Dedifferentiated amniotic fluid mesenchymal stem cell (primary cell): ENCODE measurements at regions not wholly inside any gene's neighbourhood (a gene's known extent, or its start where the extent isn't known, plus 50 kb on each side); places are given as distances from the start of the nearest gene placed in this dataset.
A peak's percentile ranks its signal among the peaks of the same experiment; 100 is the strongest.
"Not testable (repeated sequence)": the region's sequence is repeated elsewhere in the genome, so short reads cannot be mapped to it uniquely, and the experiment has no call there.

Source experiments
- DNase-seq: peaks from one replicate; pipeline ENCODE4 v3.0.0-alpha.2; 2016; ENCODE audit errors: extremely low spot score

DNA sequence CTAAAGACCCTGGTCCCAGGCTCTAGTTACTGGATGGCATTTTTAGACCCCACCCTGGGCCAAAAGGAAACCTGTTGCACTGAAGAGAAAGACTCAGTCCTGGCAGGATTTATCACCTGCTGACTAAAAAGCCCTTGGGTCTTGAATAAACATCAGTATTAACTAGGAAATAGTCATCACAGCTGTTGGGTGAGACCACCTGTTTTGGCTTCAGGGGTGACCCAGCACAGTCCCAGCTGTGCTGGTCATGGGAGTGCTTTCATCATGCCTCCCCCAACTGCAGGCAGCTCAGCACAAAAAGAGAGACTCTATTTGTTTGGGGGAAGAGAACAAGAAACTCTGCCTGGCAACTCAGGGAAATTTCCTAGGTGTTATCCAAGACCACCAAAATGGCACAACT, 903.2 kb downstream of the C4orf33 start:
- no peak for DNase-seq

DNA sequence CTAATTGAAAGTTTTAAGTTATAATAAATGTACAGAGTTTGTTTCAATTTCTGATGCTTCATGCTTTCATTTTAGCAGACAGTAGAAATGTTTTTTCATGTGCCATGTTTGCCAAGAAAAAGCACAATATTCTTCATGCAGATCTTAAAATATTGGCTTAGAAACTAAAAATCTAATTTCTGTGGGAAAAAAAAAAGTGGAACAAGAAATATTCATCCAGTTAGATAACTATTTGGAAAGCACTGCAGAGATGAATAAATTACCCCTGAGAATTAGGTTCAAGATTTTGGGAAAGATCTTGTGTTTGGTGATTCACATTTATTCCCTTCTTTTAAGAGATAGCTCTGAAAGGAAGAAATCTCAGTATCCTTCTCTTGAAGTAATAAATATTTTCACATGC, 912.5 kb downstream of the C4orf33 start:
- no peak for DNase-seq

DNA sequence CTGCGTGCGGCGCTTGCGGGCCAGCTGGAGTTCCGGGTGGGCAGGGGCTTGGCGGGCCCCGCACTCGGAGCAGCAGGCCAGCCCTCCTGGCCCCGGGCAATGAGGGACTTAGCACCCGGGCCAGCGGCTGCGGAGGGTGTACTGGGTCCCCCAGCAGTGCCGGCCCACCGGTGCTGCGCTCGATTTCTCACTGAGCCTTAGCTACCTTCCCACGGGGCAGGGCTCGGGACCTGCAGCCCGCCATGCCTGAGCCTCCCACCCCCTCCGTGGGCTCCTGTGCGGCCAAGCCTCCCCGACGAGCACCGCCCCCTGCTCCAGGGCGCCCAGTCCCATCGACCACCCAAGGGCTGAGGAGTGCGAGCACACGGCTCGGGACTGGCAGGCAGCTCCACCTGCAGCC, 916.9 kb downstream of the C4orf33 start:
- DNase-seq: not testable (repeated sequence)

DNA sequence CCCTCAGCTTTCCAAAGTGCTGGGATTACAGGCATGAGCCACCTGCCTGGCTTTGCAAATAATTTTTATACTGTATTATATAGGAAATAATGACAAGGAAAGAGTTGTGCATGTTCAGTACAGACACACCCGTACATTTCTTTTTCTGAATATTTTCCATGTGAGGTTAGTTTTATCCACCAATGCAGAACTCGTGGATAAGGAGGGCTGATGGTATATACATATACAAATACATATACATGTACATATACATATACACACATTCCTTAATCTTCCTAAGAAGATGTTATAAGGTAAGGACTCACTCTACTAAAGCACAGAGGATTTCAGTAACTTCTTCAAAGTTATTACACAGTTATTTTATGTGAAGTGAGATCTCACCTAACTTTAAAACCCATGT, 925.8 kb downstream of the C4orf33 start:
- no peak for DNase-seq

DNA sequence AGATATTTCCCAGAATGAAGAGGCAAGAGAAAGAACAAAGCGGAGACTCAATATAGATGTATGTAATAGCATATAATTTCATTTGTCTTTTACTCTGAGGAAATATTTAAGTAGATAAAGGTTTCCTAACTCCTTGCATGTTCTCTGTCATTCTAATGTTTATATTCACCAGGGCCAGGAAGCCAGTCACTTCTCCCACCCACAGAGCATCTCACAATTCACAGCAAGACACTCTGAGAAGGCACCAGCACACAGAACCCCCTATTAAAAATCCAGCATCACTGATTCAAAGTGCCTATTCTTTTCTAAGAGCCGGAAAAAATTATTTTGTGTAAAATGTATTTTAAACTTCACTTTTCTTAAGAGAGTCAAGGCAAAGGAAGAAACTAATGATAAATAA, 927.1 kb downstream of the C4orf33 start:
- no peak for DNase-seq

DNA sequence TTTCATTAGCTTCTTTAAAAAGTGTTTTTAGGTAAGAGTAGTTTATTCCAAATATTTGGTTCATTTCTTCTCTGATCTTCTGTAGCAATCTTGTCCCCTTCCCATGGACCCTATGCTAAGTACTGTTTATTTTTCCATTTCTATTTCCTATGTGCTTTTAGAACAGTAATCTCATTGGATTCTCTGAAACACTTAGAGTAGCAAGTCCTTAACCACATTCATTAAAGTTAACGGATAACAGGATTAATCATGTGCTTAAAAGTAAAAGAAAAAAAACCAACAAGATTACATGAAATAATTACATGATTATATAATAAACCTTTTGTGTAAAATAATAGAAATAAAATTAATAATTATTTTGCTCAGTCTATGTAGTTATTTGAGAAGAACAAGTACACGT, 929.7 kb downstream of the C4orf33 start:
- no peak for DNase-seq

DNA sequence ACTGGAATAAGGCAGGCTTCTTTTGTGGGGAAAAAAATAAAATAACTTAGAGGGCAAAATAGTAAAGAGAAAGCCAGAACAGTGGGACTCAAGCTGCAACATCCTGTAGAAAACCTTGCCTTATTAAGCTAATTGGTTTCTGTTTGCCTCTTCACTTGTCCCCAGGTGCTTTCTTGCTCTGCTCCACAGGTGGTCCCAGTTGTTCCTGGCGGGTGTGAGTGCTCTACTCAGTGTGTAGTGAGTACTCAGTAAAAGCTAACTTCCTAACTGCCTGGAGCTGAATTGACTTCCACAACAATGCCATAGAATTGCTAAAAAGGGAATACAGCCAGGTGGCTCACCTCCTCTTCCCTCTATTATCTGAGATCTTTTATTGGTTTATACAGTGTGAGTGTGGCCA, 930.2 kb downstream of the C4orf33 start:
- DNase-seq: no peak

DNA sequence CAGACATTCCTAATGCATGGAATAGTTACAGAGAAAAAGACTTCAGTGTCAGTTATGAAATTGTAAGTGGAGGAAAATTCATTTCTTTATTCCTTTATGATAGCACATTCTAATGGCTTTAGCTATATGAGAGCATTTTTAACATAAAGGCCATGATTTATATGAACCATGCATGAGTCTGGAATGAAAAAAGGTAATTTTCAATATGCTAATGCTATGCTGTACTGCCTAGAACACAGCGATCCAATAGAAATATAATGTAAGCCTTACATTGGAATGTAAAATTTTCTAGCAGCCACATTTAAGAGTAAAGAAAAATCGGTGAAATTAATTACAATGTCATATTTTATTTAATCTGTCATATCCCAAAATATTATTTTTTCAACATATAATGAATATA, 932.0 kb downstream of the C4orf33 start:
- DNase-seq: no peak

DNA sequence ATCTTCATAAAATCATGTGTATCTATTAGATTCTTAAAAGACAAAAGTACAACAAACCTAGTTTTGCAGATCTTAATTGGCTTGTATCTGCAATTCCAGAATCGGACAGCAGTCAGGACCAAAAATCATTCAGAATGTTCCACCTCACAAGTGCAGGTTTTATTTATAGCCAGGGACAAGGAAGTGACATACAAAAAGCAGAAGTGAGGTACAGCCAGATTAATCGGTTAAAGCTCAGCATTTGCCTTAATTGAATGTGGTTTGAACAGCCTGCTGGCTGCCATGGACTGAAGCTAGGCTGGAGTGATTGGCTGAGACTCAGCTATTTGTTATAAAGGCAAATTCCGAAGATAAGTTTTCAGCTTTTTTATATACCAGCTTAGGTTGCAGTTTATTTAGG, 932.6 kb downstream of the C4orf33 start:
- no peak for DNase-seq

DNA sequence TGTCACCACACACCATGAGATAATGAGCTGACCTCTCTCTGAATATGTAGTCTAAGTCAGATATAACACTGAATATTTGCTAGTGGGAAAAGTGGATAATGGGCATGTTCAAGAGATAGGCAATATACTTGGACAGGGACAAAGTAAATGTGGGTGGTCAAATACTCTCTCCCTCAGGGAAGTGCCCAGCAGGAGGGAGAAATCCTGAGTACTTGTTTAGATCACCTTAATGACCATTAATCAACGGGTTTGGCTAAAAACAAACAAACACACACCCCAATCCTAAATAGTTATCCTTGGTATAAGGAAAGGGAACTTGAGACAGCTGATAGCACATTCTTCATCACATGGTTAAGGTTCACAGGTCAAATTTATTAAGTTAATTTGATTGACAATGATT, 933.5 kb downstream of the C4orf33 start:
- no peak for DNase-seq

DNA sequence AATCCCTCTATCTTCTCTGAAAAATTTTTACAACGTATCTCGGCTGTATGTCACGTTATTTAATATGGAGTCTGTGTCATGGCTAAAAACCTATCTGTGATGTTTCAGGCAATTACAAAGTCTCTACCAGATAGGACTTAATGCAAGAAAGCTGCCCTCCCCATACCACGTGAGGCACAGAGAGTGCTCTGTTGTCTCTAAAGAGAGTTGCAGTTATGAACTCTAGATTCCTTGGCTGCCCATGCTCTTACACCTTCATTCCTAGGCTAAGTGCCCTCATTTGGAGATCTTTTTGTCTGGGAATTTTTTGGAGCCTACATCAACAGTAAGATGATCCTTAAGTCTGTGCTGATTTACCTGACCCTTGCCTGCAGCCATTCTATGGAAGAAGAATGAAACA, 935.9 kb downstream of the C4orf33 start:
- no peak for DNase-seq

DNA sequence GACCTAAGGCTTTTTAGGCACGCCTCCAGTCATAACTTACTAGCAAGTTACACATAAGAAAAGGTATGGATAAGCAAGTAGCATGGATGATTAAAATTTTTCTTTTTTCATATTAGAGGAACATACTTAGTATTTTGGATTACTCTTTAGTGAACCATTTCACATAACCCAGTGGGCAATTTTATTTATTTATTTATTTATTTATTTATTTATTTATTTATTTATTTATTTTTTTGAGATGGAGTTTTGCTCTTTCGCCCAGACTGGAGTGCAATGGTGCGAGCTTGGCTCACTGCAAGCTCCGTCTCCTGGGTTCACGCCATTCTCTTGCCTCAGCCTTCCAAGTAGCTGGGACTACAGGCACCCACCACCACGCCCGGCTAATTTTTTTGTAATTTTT, 937.7 kb downstream of the C4orf33 start:
- DNase-seq: not testable (repeated sequence)

DNA sequence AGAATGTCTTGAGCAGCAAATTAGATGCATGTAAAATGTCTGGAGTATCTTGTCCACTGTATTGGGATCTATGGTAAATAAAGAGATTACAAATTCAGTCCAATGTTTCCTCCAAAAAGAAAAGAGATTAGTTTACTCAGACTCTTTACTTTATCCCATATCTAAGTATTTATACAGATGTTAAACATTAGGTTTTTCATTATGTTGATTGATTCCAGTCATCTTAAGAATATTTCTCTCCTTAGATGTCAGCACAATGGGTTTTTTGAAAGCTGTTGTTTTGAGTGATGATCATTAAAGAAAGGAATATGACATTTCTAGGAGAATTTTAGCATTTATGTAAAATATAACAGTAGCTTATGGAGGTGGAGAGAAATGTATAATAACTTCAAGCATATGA, 938.9 kb downstream of the C4orf33 start:
- DNase-seq: no peak

DNA sequence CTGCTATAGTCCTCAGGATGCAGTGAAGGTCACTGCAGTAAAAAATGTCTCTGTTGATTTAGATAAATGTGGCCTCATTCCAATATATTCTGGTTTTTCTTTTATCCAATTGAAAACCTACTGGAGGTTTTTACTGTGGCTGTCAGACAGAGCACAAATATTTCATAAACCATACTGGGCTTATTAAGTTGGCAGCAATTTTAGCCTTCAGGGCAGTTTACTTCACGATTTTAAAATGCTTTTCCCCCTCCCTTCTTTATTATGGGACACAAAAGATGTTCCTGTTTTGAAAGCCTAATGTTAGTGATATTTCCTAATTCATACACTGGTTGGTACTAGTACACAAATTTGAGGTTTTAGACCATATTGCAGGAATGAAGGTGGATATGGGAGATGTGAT, 939.4 kb downstream of the C4orf33 start:
- peak; percentile 78 for DNase-seq

DNA sequence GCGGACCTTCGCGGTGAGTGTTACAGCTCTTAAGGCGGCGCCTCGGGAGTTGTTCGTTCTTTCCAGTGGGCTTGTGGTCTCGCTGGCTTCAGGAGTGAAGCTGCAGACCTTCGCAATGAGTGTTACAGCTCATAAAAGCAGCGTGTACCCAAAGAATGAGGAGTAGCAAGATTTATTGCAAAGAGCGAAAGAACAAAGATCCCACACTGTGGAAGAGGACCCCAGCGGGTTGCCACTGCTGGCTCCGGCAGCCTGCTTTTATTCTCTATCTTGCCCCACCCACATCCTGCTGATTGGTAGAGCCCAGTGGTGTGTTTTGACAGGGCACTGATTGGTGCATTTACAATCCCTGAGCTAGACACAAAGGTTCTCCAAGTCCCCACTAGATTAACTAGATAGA, 941.9 kb downstream of the C4orf33 start:
- not testable (repeated sequence) for DNase-seq

DNA sequence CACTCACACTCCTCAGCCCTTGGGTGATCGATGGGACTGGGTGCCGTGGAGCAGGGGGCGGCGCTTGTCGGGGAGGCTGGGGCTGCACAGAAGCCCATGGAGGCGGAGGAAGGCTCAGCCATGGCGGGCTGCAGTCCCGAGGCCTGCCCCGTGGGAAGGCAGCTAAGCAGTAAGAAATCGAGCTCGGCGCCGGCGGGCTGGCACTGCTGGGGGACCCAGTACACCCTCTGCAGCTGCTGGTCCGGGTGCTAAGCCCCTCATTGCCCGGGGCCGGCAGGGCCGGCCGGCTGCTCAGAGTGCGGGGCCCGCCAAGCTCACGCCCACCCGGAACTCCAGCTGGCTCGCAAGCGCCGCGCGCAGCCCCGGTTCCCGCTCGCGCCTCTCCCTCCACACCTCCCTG, 942.6 kb downstream of the C4orf33 start:
- not testable (repeated sequence) for DNase-seq

DNA sequence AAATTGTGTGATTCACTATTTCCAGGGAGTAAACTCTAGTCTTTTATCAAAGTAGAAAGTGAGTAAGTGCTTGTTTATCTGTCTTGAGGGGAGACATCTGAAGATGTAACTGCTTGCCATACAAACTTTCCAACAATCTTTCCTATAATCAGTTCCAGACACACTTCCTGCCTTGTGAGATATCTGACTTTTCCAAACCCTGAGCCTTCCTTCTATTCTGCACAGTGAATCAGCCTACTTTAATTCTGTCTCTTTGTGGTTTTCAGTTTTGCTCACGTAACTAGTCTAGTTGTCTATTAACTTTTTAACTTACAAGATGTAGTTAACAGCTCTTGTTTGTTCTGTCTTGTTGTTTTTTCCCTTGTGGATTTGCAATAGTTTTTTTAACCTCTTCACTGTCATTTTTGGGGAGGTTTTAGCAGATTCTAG, 947.8 kb downstream of the C4orf33 start:
- peak; percentile 20 for DNase-seq

DNA sequence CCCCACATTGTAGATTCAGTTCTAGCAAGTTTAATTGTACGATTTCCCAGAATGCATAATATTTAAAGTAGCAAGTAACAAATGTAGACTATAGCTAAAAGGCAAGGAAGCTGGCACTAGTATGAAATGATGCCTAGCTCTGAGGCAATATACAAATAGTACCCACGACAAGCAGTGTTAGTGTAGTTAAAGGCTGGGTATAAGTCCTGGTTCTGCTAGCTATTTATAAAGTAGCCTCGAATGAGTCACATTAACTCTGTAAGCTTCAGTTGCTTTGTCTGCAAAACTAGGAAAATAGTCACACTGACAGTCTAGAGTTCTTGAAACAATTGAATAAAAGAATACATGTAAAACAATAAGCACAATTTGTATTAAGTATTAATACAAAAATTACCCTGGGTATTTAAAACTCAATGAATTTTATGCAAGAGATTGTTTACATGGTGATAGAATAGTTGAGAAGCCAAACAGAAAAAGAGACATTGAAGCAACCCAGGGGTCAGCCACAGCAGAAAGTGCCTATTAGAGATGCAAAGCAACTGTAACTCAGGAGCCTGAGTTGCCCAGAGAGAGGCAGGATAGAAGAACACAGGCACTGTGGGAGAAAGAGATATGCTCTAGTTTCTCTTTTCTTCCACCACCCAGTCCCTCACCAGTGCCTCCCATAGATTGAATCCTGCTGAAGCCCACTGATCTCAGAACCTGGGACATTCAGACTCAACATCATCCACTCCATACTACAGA, 949.0 kb downstream of the C4orf33 start:
- no peak for DNase-seq

DNA sequence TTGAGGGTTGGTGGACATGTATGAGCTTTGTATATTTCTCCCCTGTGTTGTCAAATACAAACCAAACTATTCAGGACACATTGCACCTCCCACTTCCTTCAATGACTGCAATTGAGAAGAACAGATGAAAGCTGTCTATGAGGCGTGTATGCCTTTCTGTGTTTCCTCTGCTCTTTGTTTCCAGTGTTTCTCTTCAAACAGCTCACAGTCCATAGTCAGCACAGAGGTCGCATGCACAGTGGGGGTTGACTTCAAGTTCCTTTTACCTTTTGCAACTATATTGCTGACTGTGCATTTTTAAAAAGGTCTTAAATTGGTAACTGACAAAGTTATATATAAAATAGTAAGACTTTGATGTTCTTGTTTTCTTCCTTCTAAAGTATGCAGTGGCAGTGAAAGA, 957.8 kb downstream of the C4orf33 start:
- no peak for DNase-seq

DNA sequence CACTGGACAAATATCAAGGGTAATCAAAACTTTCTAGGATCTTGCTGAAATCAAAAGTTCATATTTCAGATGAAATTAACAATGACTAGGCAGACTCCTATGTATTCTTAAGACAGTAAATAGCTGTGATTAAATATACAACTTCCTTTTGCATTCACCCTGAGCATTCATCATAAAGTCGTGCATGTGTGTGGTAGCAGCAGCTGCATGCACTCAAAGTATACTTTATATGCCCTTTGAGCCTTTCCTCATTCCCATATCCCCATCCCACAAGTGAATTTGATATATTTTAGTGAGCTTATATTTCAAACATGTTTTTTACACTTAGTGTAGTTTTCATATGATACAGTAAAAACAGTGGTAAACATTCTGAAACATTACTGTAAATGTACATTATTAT, 959.0 kb downstream of the C4orf33 start:
- no peak for DNase-seq

DNA sequence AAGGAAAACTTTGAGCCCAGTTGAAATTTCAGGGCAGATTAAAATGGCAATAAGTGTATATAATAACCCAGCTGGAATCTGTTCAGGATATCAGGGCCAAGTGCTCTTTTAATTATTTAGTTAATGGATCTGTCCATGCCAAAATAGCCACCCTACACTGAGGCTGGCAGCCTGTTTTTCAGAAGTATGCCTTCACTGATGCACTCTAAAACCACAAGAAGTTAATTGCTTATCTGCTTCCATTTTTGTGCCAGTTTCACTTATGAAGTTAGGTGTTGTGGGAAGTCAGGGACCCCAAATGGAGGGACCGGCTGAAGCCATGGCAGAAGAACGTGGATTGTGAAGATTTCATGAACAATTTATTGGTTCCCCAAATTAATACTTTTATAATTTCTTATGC, 960.3 kb downstream of the C4orf33 start:
- no peak for DNase-seq

DNA sequence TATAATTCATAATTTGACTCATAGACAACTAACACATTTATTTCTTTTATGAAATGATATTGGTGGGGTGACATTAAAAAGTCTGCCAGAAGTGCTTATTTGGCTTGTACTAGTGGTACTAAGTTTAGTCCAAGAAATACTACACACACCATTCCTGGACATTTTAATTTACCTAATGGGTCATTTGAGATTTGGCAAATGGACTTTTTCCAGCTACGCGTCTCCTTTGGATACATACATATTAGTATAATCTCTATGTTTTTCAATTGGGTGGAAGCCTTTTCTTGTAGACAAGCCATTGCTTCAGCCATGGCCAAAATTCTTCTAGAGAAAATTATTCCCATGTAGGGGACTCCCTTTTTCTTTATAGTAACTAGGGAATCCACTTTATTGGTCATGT, 968.5 kb downstream of the C4orf33 start:
- DNase-seq: no peak

DNA sequence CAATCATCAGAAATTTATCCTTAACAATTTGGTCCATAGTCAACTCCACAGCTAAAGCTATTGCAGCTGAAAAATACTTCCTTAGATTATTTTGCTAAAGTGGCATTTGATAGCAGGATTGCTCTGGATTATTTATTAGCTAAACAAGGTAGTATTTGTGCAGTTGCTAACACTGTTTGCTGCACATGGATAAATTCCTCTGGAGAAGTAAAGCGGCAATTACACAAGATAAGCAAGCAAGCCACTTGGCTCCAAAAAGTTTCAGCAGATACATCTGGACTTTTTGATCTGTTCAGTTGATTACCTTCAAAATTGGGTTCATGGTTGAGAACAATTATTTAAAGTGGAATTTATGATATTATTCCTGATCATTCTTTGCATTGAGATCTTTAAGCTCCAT, 971.5 kb downstream of the C4orf33 start:
- DNase-seq: no peak

DNA sequence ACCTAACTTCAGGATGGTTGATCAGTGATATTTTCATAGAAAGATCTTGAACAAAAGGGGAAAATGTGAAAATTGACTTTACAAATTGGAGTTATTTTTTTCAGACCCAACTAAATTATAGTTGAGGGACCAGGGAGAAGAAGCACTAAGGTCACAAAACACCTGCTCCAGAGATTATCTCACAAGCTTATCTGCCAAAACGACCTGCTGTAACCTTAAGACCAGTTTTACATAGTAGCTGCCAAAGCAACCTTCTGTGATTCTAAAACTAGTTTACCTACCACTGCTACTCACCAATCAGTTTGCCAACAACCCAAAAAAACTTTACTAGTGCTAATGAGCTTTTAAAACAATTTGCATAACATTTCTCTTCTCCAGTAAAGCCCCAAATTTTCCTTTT, 972.1 kb downstream of the C4orf33 start:
- no peak for DNase-seq
